ENCODE measurements at regions not wholly inside any gene's neighbourhood (a gene's known extent, or its start where the extent isn't known, plus 50 kb on each side); places are given as distances from the start of the nearest gene placed in this dataset.

- TF ChIP-seq POLR2AphosphoS5 (IDR thresholded peaks at IDR 0.05), result no peak
- TF ChIP-seq, protein P1, sequence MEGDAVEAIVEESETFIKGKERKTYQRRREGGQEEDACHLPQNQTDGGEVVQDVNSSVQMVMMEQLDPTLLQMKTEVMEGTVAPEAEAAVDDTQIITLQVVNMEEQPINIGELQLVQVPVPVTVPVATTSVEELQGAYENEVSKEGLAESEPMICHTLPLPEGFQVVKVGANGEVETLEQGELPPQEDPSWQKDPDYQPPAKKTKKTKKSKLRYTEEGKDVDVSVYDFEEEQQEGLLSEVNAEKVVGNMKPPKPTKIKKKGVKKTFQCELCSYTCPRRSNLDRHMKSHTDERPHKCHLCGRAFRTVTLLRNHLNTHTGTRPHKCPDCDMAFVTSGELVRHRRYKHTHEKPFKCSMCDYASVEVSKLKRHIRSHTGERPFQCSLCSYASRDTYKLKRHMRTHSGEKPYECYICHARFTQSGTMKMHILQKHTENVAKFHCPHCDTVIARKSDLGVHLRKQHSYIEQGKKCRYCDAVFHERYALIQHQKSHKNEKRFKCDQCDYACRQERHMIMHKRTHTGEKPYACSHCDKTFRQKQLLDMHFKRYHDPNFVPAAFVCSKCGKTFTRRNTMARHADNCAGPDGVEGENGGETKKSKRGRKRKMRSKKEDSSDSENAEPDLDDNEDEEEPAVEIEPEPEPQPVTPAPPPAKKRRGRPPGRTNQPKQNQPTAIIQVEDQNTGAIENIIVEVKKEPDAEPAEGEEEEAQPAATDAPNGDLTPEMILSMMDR (IDR thresholded peaks at IDR 0.05), result no peak
- TF ChIP-seq POLR2A (IDR thresholded peaks at IDR 0.05), result no peak
- no peak overlapping the region for H3K4me3 ChIP-seq
- DNase-seq (ENCODE audit: low spot score), result no peak
These were observed 635.0 kb upstream of the SPRY2 start for GRCh38 chr13:80975903-80976302.

DNA sequence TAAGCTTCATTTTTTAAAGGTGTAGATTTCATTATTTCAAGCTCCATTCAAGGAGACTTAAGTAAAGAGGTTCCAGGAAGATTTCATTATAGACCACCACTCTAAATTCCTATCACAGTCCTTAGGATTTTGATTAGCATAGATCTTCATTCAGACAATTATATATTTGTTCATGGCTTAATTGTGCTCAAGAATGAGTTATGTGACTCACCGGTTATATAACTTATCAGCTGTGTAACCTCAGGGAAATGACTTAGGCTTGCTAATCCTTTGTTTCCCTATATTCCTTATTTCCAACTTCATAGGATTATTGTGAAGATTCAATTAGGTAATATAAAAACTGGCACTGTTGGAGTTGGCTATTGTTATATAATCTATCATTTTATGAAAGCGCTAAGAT is 632.8 kb upstream of the SPRY2 start:
- 93% methylated on average over 2 of the region's 2 CpGs for WGBS
- Histone ChIP-seq H3K27ac (no peak overlapping the region), H3K4me1 (replicated peaks) (no peaks in the 10 kb centered on the region), H3K4me3 (no peak overlapping the region), H3K36me3 (no peaks in the 10 kb centered on the region), H3K9me3 (no peaks in the 10 kb centered on the region), H3K27me3 (replicated peaks; ENCODE audit: insufficient read depth) (no peaks in the 10 kb centered on the region)
- intact Hi-C loops (cut with DNase I), result no loop called here
- DNase-seq (ENCODE audit: low spot score), result no peak
- TF ChIP-seq, protein P1 (IDR thresholded peaks at IDR 0.05), result no peak
- TF ChIP-seq POLR2AphosphoS5 (IDR thresholded peaks at IDR 0.05), result no peak
- no peak for TF ChIP-seq POLR2A (IDR thresholded peaks at IDR 0.05)

More at GRCh38 chr13:80975903-80976302, 635.0 kb upstream of the SPRY2 start:
- 93% methylated on average over 4 of the region's 4 CpGs for WGBS
- Histone ChIP-seq H3K4me1 (replicated peaks) (no peaks in the 10 kb centered on the region), H3K9me3 (no peaks in the 10 kb centered on the region), H3K36me3 (no peaks in the 10 kb centered on the region), H3K27me3 (replicated peaks; ENCODE audit: insufficient read depth) (no peaks in the 10 kb centered on the region), H3K27ac (no peak overlapping the region)
- intact Hi-C loops (cut with DNase I), result no loop called here

- no peak for DNase-seq (ENCODE audit: low spot score)
- H3K4me1 ChIP-seq (replicated peaks), result no peaks in the 10 kb centered on the region
- TF ChIP-seq, protein P1 (IDR thresholded peaks at IDR 0.05), result no peak
- TF ChIP-seq POLR2AphosphoS5 (IDR thresholded peaks at IDR 0.05) (no peak), POLR2A (IDR thresholded peaks at IDR 0.05) (no peak)
- H3K27me3 ChIP-seq (replicated peaks; ENCODE audit: insufficient read depth), result no peaks in the 10 kb centered on the region
- no peak overlapping the region for H3K4me3 ChIP-seq
- no peaks in the 10 kb centered on the region for H3K36me3 ChIP-seq
- 78% methylated on average over 2 of the region's 2 CpGs for WGBS
- no peak overlapping the region for H3K27ac ChIP-seq
- intact Hi-C loops (cut with DNase I), result no loop called here
- H3K9me3 ChIP-seq, result no peaks in the 10 kb centered on the region
These were observed 632.0 kb upstream of the SPRY2 start for GRCh38 chr13:80972857-80973478.

DNA sequence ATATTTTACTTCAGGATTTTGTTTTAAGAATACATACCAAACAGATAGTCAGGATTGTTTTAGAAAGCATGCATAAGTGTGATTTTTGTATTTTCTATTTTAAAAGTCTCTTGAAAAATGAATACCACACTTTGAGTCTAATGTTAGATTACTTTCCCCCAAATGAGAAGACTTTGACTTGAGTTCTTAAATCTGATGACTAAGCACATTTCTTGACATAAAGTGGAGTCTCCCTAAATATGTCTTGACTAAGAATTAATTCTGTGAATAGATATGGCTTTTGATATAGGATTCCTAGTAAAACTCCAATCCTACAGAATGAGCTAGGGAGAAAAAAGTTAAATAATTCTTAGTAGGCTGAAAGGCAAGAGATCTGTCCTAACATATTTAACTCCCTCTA is 624.2 kb upstream of the SPRY2 start:
- no peak overlapping the region for H3K4me3 ChIP-seq
- no peaks in the 10 kb centered on the region for H3K4me1 ChIP-seq (replicated peaks)
- no peaks in the 10 kb centered on the region for H3K36me3 ChIP-seq
- no peak overlapping the region for H3K27ac ChIP-seq
- no peaks in the 10 kb centered on the region for H3K27me3 ChIP-seq (replicated peaks; ENCODE audit: insufficient read depth)
- intact Hi-C loops (cut with DNase I), result no loop called here
- H3K9me3 ChIP-seq, result no peaks in the 10 kb centered on the region
- DNase-seq (ENCODE audit: low spot score), result no peak
- TF ChIP-seq POLR2A (IDR thresholded peaks at IDR 0.05) (no peak), POLR2AphosphoS5 (IDR thresholded peaks at IDR 0.05) (no peak)
- TF ChIP-seq, protein P1 (IDR thresholded peaks at IDR 0.05), result no peak

DNA sequence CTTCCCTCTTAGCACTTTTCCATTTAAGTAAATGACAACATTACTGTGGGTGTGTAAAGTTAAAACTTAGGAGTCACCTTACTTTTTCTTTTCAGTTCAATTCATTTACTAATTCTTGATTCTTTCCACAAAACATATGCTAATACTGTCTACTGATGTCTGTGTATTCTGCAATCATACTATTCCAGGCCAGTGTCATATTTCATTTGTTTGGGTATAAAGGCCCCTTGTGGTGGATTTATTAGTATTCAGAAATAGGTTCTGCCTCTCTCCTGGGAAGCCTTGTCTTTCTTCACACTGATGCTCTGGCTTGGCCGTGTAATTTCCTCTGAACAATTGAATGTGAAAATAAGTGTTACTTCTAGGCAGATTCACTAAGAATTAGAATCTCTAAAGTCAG is 621.9 kb upstream of the SPRY2 start:
- no peak for DNase-seq (ENCODE audit: low spot score)
- Histone ChIP-seq H3K4me3 (no peak overlapping the region), H3K9me3 (no peaks in the 10 kb centered on the region), H3K4me1 (replicated peaks) (no peaks in the 10 kb centered on the region), H3K36me3 (no peaks in the 10 kb centered on the region), H3K27me3 (replicated peaks; ENCODE audit: insufficient read depth) (no peaks in the 10 kb centered on the region), H3K27ac (no peak overlapping the region)
- TF ChIP-seq POLR2AphosphoS5 (IDR thresholded peaks at IDR 0.05), result no peak
- TF ChIP-seq, protein P1 (IDR thresholded peaks at IDR 0.05), result no peak
- TF ChIP-seq POLR2A (IDR thresholded peaks at IDR 0.05), result no peak
- 31% methylated on average over 1 of the region's 1 CpG for WGBS
- intact Hi-C loops (cut with DNase I), result no loop called here
